ENCODE measurements at regions not wholly inside any gene's neighbourhood (a gene's known extent, or its start where the extent isn't known, plus 50 kb on each side); places are given as distances from the start of the nearest gene placed in this dataset.
A peak's percentile ranks its signal among the peaks of the same experiment; 100 is the strongest.

DNA sequence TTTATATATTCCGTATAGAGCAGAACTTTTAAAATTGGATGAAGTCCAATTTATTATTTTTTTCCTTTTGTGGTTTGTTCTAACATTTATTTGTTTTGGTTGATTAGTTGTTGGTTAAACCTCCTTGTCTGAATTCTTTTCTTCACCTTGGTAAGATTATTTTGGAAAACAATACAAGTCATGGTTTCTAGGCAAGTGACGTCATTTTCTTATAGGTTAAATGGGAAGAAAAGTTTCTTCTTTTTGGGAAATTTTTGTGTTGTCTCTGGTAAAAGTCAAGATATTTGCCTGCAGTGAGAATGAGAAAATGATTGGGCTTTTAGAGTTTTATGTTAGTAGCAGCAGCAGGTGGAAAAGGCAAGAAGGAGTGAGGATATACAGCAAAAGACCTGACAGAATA is 197.9 kb downstream of the OTOR start:
- Mint-ChIP-seq H3K4me1 (ENCODE audit: low read depth) (peaks cover 29% of the 10 kb centered on the region), H3K4me3 (ENCODE audit: unreplicated experiment) (no peak overlapping the region), H3K9me3 (ENCODE audit: low read depth) (peaks cover 16% of the 10 kb centered on the region), H3K27me3 (ENCODE audit: low read depth) (peaks cover 2% of the 10 kb centered on the region), H3K27ac (ENCODE audit: unreplicated experiment) (no peak overlapping the region), H3K36me3 (ENCODE audit: low read depth) (no peaks in the 10 kb centered on the region)
- no peak for TF ChIP-seq CTCF (IDR thresholded peaks at IDR 0.05)
- DNase-seq (ENCODE audit: low spot score) = no peak

GRCh38 chr20:16947479-16947878 is 199.3 kb downstream of the OTOR start:
- Mint-ChIP-seq H3K4me3 (ENCODE audit: unreplicated experiment) (no peak overlapping the region), H3K4me1 (ENCODE audit: low read depth) (peaks cover 29% of the 10 kb centered on the region), H3K27ac (ENCODE audit: unreplicated experiment) (peak overlapping the region; percentile 29), H3K27me3 (ENCODE audit: low read depth) (peaks cover 2% of the 10 kb centered on the region), H3K36me3 (ENCODE audit: low read depth) (no peaks in the 10 kb centered on the region), H3K9me3 (ENCODE audit: low read depth) (peaks cover 16% of the 10 kb centered on the region)
- TF ChIP-seq CTCF (IDR thresholded peaks at IDR 0.05) = no peak
- DNase-seq (ENCODE audit: low spot score) = no peak

DNA sequence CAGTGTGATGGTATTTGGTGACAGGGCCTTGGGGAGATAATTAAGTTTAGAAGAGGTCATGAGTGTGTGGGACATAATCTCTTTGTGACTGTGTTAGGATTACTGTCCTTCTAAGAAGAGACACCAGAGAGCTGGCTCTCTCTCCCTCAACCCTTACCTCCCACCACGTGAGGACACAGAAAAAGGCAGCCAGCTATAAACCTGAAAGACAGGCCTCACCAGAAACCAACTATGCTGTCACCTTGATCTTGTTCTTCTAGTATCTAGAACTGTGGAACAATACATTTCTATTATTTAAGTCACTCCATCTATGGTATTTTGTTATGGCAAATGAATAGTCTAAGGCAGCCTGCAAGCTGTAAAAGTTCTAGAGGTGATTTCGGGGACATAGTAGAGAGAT is 203.7 kb downstream of the OTOR start:
- Mint-ChIP-seq H3K27me3 (ENCODE audit: low read depth) (peaks cover 3% of the 10 kb centered on the region), H3K27ac (ENCODE audit: unreplicated experiment) (no peak overlapping the region), H3K9me3 (ENCODE audit: low read depth) (peaks cover 16% of the 10 kb centered on the region)

GRCh38 chr20:16952965-16953364 is 204.8 kb downstream of the OTOR start:
- no peak overlapping the region for H3K27ac Mint-ChIP-seq (ENCODE audit: unreplicated experiment)
- no peak overlapping the region for H3K4me3 Mint-ChIP-seq (ENCODE audit: unreplicated experiment)
- H3K9me3 Mint-ChIP-seq (ENCODE audit: low read depth) = peaks cover 16% of the 10 kb centered on the region
- TF ChIP-seq CTCF (IDR thresholded peaks at IDR 0.05) = no peak
- DNase-seq (ENCODE audit: low spot score) = no peak
- no peaks in the 10 kb centered on the region for H3K36me3 Mint-ChIP-seq (ENCODE audit: low read depth)
- peaks cover 13% of the 10 kb centered on the region for H3K4me1 Mint-ChIP-seq (ENCODE audit: low read depth)
- H3K27me3 Mint-ChIP-seq (ENCODE audit: low read depth) = peaks cover 3% of the 10 kb centered on the region

More for the DNA sequence above, 203.7 kb downstream of the OTOR start:
- no peak for DNase-seq (ENCODE audit: low spot score)
- H3K4me3 Mint-ChIP-seq (ENCODE audit: unreplicated experiment) = no peak overlapping the region
- H3K36me3 Mint-ChIP-seq (ENCODE audit: low read depth) = no peaks in the 10 kb centered on the region
- H3K4me1 Mint-ChIP-seq (ENCODE audit: low read depth) = peaks cover 23% of the 10 kb centered on the region
- TF ChIP-seq CTCF (IDR thresholded peaks at IDR 0.05) = no peak

- Mint-ChIP-seq H3K4me3 (ENCODE audit: unreplicated experiment) (no peak overlapping the region), H3K9me3 (ENCODE audit: low read depth) (peaks cover 16% of the 10 kb centered on the region), H3K27me3 (ENCODE audit: low read depth) (peaks cover 3% of the 10 kb centered on the region), H3K27ac (ENCODE audit: unreplicated experiment) (no peak overlapping the region), H3K4me1 (ENCODE audit: low read depth) (peaks cover 11% of the 10 kb centered on the region), H3K36me3 (ENCODE audit: low read depth) (no peaks in the 10 kb centered on the region)
- no peak for TF ChIP-seq CTCF (IDR thresholded peaks at IDR 0.05)
- DNase-seq (ENCODE audit: low spot score) = no peak
These were observed 205.7 kb downstream of the OTOR start for GRCh38 chr20:16953858-16954257.

Data from chondrocyte (in vitro differentiated cells).